H1 (cell line): ENCODE measurements at regions not wholly inside any gene's neighbourhood (a gene's known extent, or its start where the extent isn't known, plus 50 kb on each side); places are given as distances from the start of the nearest gene placed in this dataset.

ENCODE experiments used
- CTCF ChIA-PET: fragments of 300-600 bp; sonication (Branson Sonifier 250); formaldehyde crosslinking; loops from one replicate; lab custom pipeline; 2021; ENCODE audit not compliant: partially characterized antibody; lab: Charles Lee
- POLR2A ChIA-PET: fragments of 300-600 bp; sonication (Branson Sonifier 250); formaldehyde crosslinking; loops from one replicate; lab custom pipeline; 2021; ENCODE audit warnings: inconsistent platforms; ENCODE audit not compliant: partially characterized antibody; lab: Charles Lee
- DNase-seq, 2 experiments: peaks; one replicate each; pipeline versions ENCODE4 v3.0.0 to v3.0.0-alpha.2; 2010 to 2022; ENCODE audit warnings: low spot score in 2 of 2, low read depth in 1 of 2, mixed read lengths in 1 of 2
- FAIRE-seq: peaks from 2 replicates; lab custom pipeline; 2011; peaks lifted over from hg19 to GRCh38; lab: Jason Lieb, UNC
- H2AFZ ChIP-seq: 2 replicates; pipeline ENCODE4 v1.8.1; 2012; ENCODE audit warnings: low read length, inconsistent platforms
- H2AK5ac ChIP-seq: 2 replicates; pipeline ENCODE4 v1.6.1; 2013; ENCODE audit warnings: low read depth, low read length
- H2BK120ac ChIP-seq: replicated peaks from 2 replicates; pipeline ENCODE3; 2013; ENCODE audit warnings: low read depth, low read length, inconsistent platforms
- H2BK12ac ChIP-seq: 2 replicates; pipeline ENCODE4 v1.6.1; 2013; ENCODE audit warnings: low read depth, low read length
- H2BK15ac ChIP-seq: 2 replicates; pipeline ENCODE4 v1.6.1; 2013; ENCODE audit warnings: low read length
- H2BK20ac ChIP-seq: 2 replicates; pipeline ENCODE4 v1.6.1; 2013; ENCODE audit warnings: low read length
- H2BK5ac ChIP-seq: 2 replicates; pipeline ENCODE4 v1.6.1; 2013; ENCODE audit warnings: low read depth, low read length
- H3K14ac ChIP-seq: 2 replicates; pipeline ENCODE4 v1.6.1; 2013; ENCODE audit warnings: inconsistent platforms; ENCODE audit not compliant: insufficient read length
- H3K18ac ChIP-seq: 2 replicates; pipeline ENCODE4 v1.6.1; 2013; ENCODE audit warnings: low read length; ENCODE audit errors: extremely low read depth
- H3K23ac ChIP-seq: 2 replicates; pipeline ENCODE4 v1.6.1; 2013; ENCODE audit warnings: inconsistent platforms; ENCODE audit not compliant: insufficient read length
- H3K23me2 ChIP-seq: 2 replicates; pipeline ENCODE4 v1.6.1; 2013; ENCODE audit warnings: low read depth, low read length
- H3K27ac ChIP-seq: 2 replicates; pipeline ENCODE4 v1.6.1; 2011; ENCODE audit warnings: low read depth, low read length, inconsistent platforms
- H3K27me3 ChIP-seq, 4 experiments: replicated peaks in 1 of 4; 1 replicate in 1 of 4; 2 replicates in 3 of 4; pipeline versions ENCODE4 v1.6.1 to v1.8.1; 2011 to 2013; ENCODE audit warnings: low read length in 3 of 4, mild to moderate bottlenecking in 3 of 4, inconsistent platforms in 2 of 4, mixed read lengths in 2 of 4, moderate library complexity in 1 of 4; ENCODE audit not compliant: control insufficient read depth in 3 of 4, insufficient read depth in 3 of 4; ENCODE audit errors: extremely low read depth in 1 of 4
- H3K36me3 ChIP-seq, 4 experiments: 2 replicates each; pipeline versions ENCODE4 v1.6.1 to v1.8.1; 2011 to 2013; ENCODE audit warnings: mild to moderate bottlenecking in 4 of 4, low read length in 3 of 4, moderate library complexity in 2 of 4, control low read depth in 1 of 4, inconsistent platforms in 1 of 4; ENCODE audit not compliant: insufficient read depth in 4 of 4, control insufficient read depth in 2 of 4
- H3K4ac ChIP-seq: replicated peaks from 2 replicates; pipeline ENCODE3; 2013; ENCODE audit warnings: low read length, low read depth, mixed read lengths, inconsistent platforms; ENCODE audit not compliant: insufficient read length
- H3K4me1 ChIP-seq, 4 experiments: replicated peaks in 1 of 4; 1 replicate in 1 of 4; 2 replicates in 3 of 4; pipeline versions ENCODE4 v1.6.1 to v1.8.1; 2011 to 2013; ENCODE audit warnings: low read length in 3 of 4, inconsistent platforms in 2 of 4, mixed read lengths in 1 of 4; ENCODE audit not compliant: insufficient read depth in 4 of 4, control insufficient read depth in 3 of 4
- H3K4me2 ChIP-seq, 2 experiments: 2 replicates each; pipeline versions ENCODE4 v1.6.1 to v1.8.1; 2011 to 2013; ENCODE audit warnings: low read depth in 2 of 2, low read length in 2 of 2, control low read depth in 1 of 2, inconsistent platforms in 1 of 2, mild to moderate bottlenecking in 1 of 2; ENCODE audit not compliant: insufficient read depth in 1 of 2
- H3K4me3 ChIP-seq, 4 experiments: fragments of 200-600, 300-600 bp in 1 of 4; sonication (generic), shearing (Covaris generic), sonication (Bioruptor Twin) in 1 of 4; 2 replicates each; pipeline versions ENCODE4 v1.5.1 to v1.8.1; 2011 to 2016; ENCODE audit warnings: low read length in 4 of 4, low read depth in 3 of 4, control low read depth in 2 of 4, inconsistent platforms in 2 of 4, mild to moderate bottlenecking in 2 of 4, mixed read lengths in 1 of 4, moderate library complexity in 1 of 4; ENCODE audit not compliant: insufficient read depth in 2 of 4; ENCODE audit errors: extremely low read depth in 1 of 4
- H3K56ac ChIP-seq: replicated peaks from 2 replicates; pipeline ENCODE3; 2013; ENCODE audit warnings: low read depth, mild to moderate bottlenecking, mixed read lengths, low read length, inconsistent platforms; ENCODE audit not compliant: insufficient read length
- H3K79me1 ChIP-seq: 2 replicates; pipeline ENCODE4 v1.6.1; 2013; ENCODE audit warnings: low read depth, low read length, control low read depth
- H3K79me2 ChIP-seq, 2 experiments: 2 replicates each; pipeline versions ENCODE4 v1.6.1 to v1.8.1; 2012 to 2013; ENCODE audit warnings: low read length in 2 of 2, mild to moderate bottlenecking in 2 of 2, inconsistent platforms in 1 of 2; ENCODE audit not compliant: insufficient read depth in 2 of 2, control insufficient read depth in 1 of 2
- H3K9ac ChIP-seq, 4 experiments: replicated peaks in 1 of 4; 1 replicate in 1 of 4; 2 replicates in 3 of 4; pipeline versions ENCODE4 v1.6.1 to v1.8.1; 2011 to 2013; ENCODE audit warnings: low read depth in 3 of 4, low read length in 3 of 4, control low read depth in 2 of 4, mild to moderate bottlenecking in 2 of 4, moderate library complexity in 2 of 4, inconsistent platforms in 1 of 4; ENCODE audit errors: extremely low read depth in 1 of 4
- H3K9me3 ChIP-seq, 2 experiments: 2 replicates each; pipeline versions ENCODE4 v1.6.1 to v1.8.1; 2012 to 2013; ENCODE audit warnings: mild to moderate bottlenecking in 2 of 2, moderate library complexity in 2 of 2, control low read depth in 1 of 2, inconsistent platforms in 1 of 2, low read depth in 1 of 2, low read length in 1 of 2, mixed read lengths in 1 of 2; ENCODE audit not compliant: insufficient read depth in 2 of 2
- H4K20me1 ChIP-seq, 2 experiments: replicated peaks in 1 of 2; 2 replicates each; pipeline versions ENCODE3 to v1.8.1; 2011 to 2013; ENCODE audit warnings: inconsistent platforms in 2 of 2, low read length in 2 of 2, mild to moderate bottlenecking in 1 of 2; ENCODE audit not compliant: insufficient read depth in 2 of 2, control insufficient read depth in 1 of 2
- H4K5ac ChIP-seq: 2 replicates; pipeline ENCODE4 v1.6.1; 2013; ENCODE audit warnings: low read length, low read depth, mixed read lengths, inconsistent platforms; ENCODE audit not compliant: insufficient read length
- H4K8ac ChIP-seq: 2 replicates; pipeline ENCODE4 v1.8.0; 2013; ENCODE audit warnings: mild to moderate bottlenecking, moderate library complexity, low read length, inconsistent platforms; ENCODE audit not compliant: insufficient read depth; ENCODE audit errors: extremely low read depth
- H4K91ac ChIP-seq: replicated peaks from 2 replicates; pipeline ENCODE3; 2013; ENCODE audit warnings: low read length, mixed read lengths, inconsistent platforms; ENCODE audit not compliant: insufficient read length
- HDAC2 ChIP-seq, 2 experiments: fragments of 300-600 bp in 1 of 2; sonication (generic) in 1 of 2; IDR thresholded peaks; 2 replicates each; pipeline ENCODE4 v1.6.1; 2011 to 2012; ENCODE audit warnings: low read depth in 2 of 2, low read length in 2 of 2, mild to moderate bottlenecking in 2 of 2, moderate library complexity in 2 of 2, borderline replicate concordance in 1 of 2, inconsistent platforms in 1 of 2
- POLR2AphosphoS5 ChIP-seq: IDR thresholded peaks from 2 replicates; pipeline ENCODE4 v1.6.1; 2011; ENCODE audit warnings: low read depth, low read length
- RAD21 ChIP-seq, 2 experiments: IDR thresholded peaks in 1 of 2; conservative IDR thresholded peaks in 1 of 2; 2 replicates each; pipeline ENCODE4 v1.6.1; 2011; ENCODE audit warnings: low read depth in 2 of 2, low read length in 2 of 2, improper control_type of control experiment in 1 of 2, inconsistent platforms in 1 of 2, mild to moderate bottlenecking in 1 of 2, moderate library complexity in 1 of 2
- SP2 ChIP-seq: IDR thresholded peaks from 2 replicates; pipeline ENCODE4 v1.6.1; 2012; ENCODE audit warnings: mild to moderate bottlenecking, low read length, inconsistent platforms
- WGBS, 2 experiments: shearing (Covaris generic) in 1 of 2; methylation state at CpG; one replicate each; pipeline versions ENCODE4 v1.1.6 to v1.1.7; 2013 to 2015; ENCODE audit warnings: low lambda C conversion rate in 2 of 2, mixed read lengths in 2 of 2, inconsistent platforms in 1 of 2, low coverage in 1 of 2, missing lambda C conversion rate in 1 of 2; ENCODE audit not compliant: insufficient replicate concordance in 2 of 2, insufficient coverage in 1 of 2, insufficient read length in 1 of 2; ENCODE audit errors: extremely low coverage in 1 of 2, missing lambda C conversion rate in 1 of 2; 5-methylcytosine and 5-hydroxymethylcytosine counted together

DNA sequence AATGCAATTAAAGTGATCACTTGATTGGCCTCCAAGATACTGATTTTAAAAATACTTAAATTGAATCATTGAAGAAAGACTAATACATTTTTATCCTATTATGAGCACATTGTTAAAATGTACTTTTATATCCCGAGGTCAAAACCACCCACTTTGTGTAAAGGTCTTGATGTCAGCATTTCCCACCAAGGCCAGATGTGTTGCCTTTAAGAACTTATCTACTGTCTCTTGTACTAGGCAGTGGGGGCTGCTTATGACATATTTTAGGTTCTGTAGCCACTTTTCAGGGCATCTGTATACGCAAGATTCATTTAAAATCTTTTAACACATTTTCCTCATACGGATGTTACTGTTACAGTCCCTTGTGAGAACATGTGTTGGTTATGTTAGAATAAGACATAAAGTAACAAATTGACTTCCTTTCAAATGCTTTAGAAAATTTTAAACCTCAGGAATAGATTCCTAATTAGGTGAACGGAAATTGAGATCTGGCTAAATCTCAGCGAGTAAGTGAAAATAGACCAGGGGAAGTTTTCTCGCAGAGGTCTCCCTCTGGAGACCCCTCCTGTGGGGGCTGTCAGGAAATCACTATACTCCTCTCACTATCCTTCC lies 456.2 kb downstream of the ADAMTS20 start:
- Histone ChIP-seq H4K8ac (no peak overlapping the region), H3K4ac (no peak overlapping the region), H3K79me2 (no peaks in the 10 kb centered on the region), H2BK5ac (no peak overlapping the region), H2AFZ (no peak overlapping the region), H3K79me1 (no peaks in the 10 kb centered on the region), H3K27me3 (no peaks in the 10 kb centered on the region), H3K18ac (no peak overlapping the region), H3K9me3 (no peaks in the 10 kb centered on the region), H3K56ac (no peak overlapping the region), H2BK20ac (no peak overlapping the region), H3K23ac (no peak overlapping the region), H2BK120ac (no peak overlapping the region), H3K23me2 (no peaks in the 10 kb centered on the region), H2AK5ac (no peak overlapping the region), H4K5ac (no peak overlapping the region), H3K9ac (no peak overlapping the region), H2BK12ac (no peak overlapping the region), H3K36me3 (no peaks in the 10 kb centered on the region), H4K20me1 (no peaks in the 10 kb centered on the region), H4K91ac (no peak overlapping the region), H3K14ac (no peak overlapping the region), H2BK15ac (no peak overlapping the region), H3K4me3 (no peak overlapping the region), H3K4me1 (no peaks in the 10 kb centered on the region)
- DNase-seq (no peak), FAIRE-seq (no peak)
- 96% methylated on average over 6 of the region's 6 CpGs; no CpG with 5 or more reads in 1 of the 2 experiments for WGBS, 2 experiments
- CTCF ChIA-PET: no interaction called here
- TF ChIP-seq POLR2AphosphoS5 (no peak), RAD21 (IDR thresholded peaks at IDR 0.05 in 1 of 2, conservative IDR thresholded peaks at IDR 0.05 in 1 of 2; ENCODE audit: low read depth in 2 of 2, low read length in 2 of 2) (no peak), SP2 (no peak), HDAC2 (IDR thresholded peaks at IDR 0.05; ENCODE audit: borderline replicate concordance in 1 of 2, low read depth in 2 of 2, low read length in 2 of 2) (no peak)
- TF ChIP-seq, all 59 proteins: peak for 0
- H3K4me2 ChIP-seq: no peak overlapping the region
- no peak overlapping the region for H3K27ac ChIP-seq
- POLR2A ChIA-PET: no interaction called here
